Right lobe of liver (tissue), 4 donors: ENCODE measurements at regions not wholly inside any gene's neighbourhood (a gene's known extent, or its start where the extent isn't known, plus 50 kb on each side); places are given as distances from the start of the nearest gene placed in this dataset.

ENCODE experiments used
- POLR2A ChIP-seq: fragments of 450-650 bp; IDR thresholded peaks from one replicate; pipeline ENCODE4 v1.6.1; 2017; ENCODE audit warnings: antibody characterized with exemption, mild to moderate bottlenecking
- TF ChIP-seq, protein P1 (sequence below), 4 donors: fragments of 200-600 bp in 3 of 4; fragments of 450-650 bp in 1 of 4; IDR thresholded peaks; one replicate each; pipeline versions ENCODE4 v1.5.1 to v1.8.0; 2016 to 2022; ENCODE audit warnings: antibody characterized with exemption in 4 of 4, mild to moderate bottlenecking in 2 of 4
- donor health status: DM: no; HTN: no; CAD: no.
- donor health status: DM: no; HTN: no; CAD: no.
- donor health status: DM: no; HTN: yes; CAD: no.

DNA sequence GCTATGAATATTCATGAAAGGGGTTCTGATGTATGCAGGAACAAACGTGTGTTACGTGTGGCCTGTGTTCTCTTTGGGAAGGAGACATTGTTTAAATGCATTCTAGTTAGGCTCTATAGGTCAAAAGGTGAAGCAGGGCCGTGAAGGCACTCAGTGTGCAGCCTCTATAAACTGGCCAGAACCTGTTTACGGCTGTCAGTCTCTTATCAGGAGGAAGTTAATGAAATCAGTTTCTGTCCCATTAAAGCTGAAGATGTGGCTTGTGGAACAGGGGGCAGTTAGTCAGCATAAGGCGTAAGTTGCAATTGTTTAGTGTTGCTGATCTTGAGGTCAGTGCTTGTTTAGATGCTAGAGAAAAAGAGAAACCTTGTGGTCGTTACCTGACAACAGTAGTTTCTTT, 111.5 kb upstream of the KCNG1 start:
- TF ChIP-seq, protein P1, sequence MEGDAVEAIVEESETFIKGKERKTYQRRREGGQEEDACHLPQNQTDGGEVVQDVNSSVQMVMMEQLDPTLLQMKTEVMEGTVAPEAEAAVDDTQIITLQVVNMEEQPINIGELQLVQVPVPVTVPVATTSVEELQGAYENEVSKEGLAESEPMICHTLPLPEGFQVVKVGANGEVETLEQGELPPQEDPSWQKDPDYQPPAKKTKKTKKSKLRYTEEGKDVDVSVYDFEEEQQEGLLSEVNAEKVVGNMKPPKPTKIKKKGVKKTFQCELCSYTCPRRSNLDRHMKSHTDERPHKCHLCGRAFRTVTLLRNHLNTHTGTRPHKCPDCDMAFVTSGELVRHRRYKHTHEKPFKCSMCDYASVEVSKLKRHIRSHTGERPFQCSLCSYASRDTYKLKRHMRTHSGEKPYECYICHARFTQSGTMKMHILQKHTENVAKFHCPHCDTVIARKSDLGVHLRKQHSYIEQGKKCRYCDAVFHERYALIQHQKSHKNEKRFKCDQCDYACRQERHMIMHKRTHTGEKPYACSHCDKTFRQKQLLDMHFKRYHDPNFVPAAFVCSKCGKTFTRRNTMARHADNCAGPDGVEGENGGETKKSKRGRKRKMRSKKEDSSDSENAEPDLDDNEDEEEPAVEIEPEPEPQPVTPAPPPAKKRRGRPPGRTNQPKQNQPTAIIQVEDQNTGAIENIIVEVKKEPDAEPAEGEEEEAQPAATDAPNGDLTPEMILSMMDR (IDR thresholded peaks at IDR 0.05), result no peak
- no peak for TF ChIP-seq POLR2A
